HEK293 (cell line): ENCODE measurements at regions not wholly inside any gene's neighbourhood (a gene's known extent, or its start where the extent isn't known, plus 50 kb on each side); places are given as distances from the start of the nearest gene placed in this dataset.

Source experiments
- CTCF ChIA-PET: fragments of 350-600 bp; formaldehyde crosslinking; extraction: SDS; loops from one replicate; lab custom pipeline; 2021; ENCODE audit warnings: antibody characterized with exemption; lab: Yijun Ruan, JAX
- POLR2A ChIA-PET: fragments of 300-600 bp; formaldehyde crosslinking; extraction: SDS; loops from one replicate; lab custom pipeline; 2020; ENCODE audit warnings: antibody characterized with exemption, inconsistent platforms; lab: Yijun Ruan, JAX
- H3K27ac ChIP-seq: fragments of 200-500 bp; sonication (Bioruptor generic); 2 replicates; pipeline ENCODE4 v1.5.1; 2014; ENCODE audit warnings: low read depth, low read length, control low read depth, inconsistent platforms; ENCODE audit errors: extremely low read depth
- H3K36me3 ChIP-seq, 2 experiments: fragments of 200-500 bp in 1 of 2; sonication (Bioruptor generic) in 1 of 2; 1 replicate in 1 of 2; 2 replicates in 1 of 2; pipeline ENCODE4 v1.5.1; 2014 to 2017; ENCODE audit warnings: inconsistent platforms in 2 of 2, low read length in 2 of 2; ENCODE audit not compliant: control insufficient read depth in 2 of 2, insufficient read depth in 1 of 2
- H3K4me1 ChIP-seq: fragments of 200-500 bp; sonication (Bioruptor generic); 2 replicates; pipeline ENCODE4 v1.5.1; 2014; ENCODE audit warnings: mild to moderate bottlenecking, low read length, inconsistent platforms; ENCODE audit not compliant: control insufficient read depth, insufficient read depth
- H3K4me3 ChIP-seq: 2 replicates; pipeline ENCODE4 v1.5.1; 2011; ENCODE audit warnings: low read depth, mild to moderate bottlenecking, control low read depth, low read length, moderate library complexity
- H3K9me3 ChIP-seq: fragments of 200-500 bp; sonication (Bioruptor generic); 2 replicates; pipeline ENCODE4 v1.5.1; 2014; ENCODE audit warnings: low read depth, low read length, inconsistent platforms; ENCODE audit not compliant: control insufficient read depth, insufficient read depth
- ATF2 ChIP-seq: fragments of 450-650 bp; formaldehyde crosslinking; IDR thresholded peaks from 2 replicates; pipeline ENCODE4 v1.5.1; 2016; ENCODE audit warnings: missing biosample characterization, missing genetic modification characterization, low read depth
- MYNN ChIP-seq: fragments of 450-650 bp; formaldehyde crosslinking; IDR thresholded peaks from 2 replicates; pipeline ENCODE4 v1.5.1; 2016; ENCODE audit warnings: missing biosample characterization, missing genetic modification characterization, borderline replicate concordance
- OVOL3 ChIP-seq: fragments of 450-650 bp; formaldehyde crosslinking; IDR thresholded peaks from 2 replicates; pipeline ENCODE4 v1.5.1; 2016; ENCODE audit warnings: missing biosample characterization, missing genetic modification characterization
- PRDM4 ChIP-seq: fragments of 450-650 bp; formaldehyde crosslinking; IDR thresholded peaks from 2 replicates; pipeline ENCODE4 v1.5.1; 2017; ENCODE audit warnings: missing biosample characterization, missing genetic modification characterization
- REST ChIP-seq: fragments of 450-650 bp; formaldehyde crosslinking; IDR thresholded peaks from 2 replicates; pipeline ENCODE4 v1.5.1; 2016; ENCODE audit warnings: missing biosample characterization, missing genetic modification characterization
- SCRT1 ChIP-seq: fragments of 450-650 bp; formaldehyde crosslinking; IDR thresholded peaks from 2 replicates; pipeline ENCODE4 v1.5.1; 2016; ENCODE audit warnings: missing biosample characterization, missing genetic modification characterization, borderline replicate concordance
- SP2 ChIP-seq: fragments of 450-650 bp; formaldehyde crosslinking; IDR thresholded peaks from 2 replicates; pipeline ENCODE4 v1.5.1; 2016; ENCODE audit warnings: missing biosample characterization, missing genetic modification characterization
- ZBTB17 ChIP-seq: fragments of 450-650 bp; formaldehyde crosslinking; IDR thresholded peaks from 2 replicates; pipeline ENCODE4 v1.5.1; 2016; ENCODE audit warnings: missing biosample characterization, missing genetic modification characterization
- ZNF133 ChIP-seq: fragments of 450-650 bp; formaldehyde crosslinking; IDR thresholded peaks from 2 replicates; pipeline ENCODE4 v1.5.1; 2016; ENCODE audit warnings: missing biosample characterization, missing genetic modification characterization
- ZNF138 ChIP-seq: fragments of 450-650 bp; formaldehyde crosslinking; IDR thresholded peaks from 2 replicates; pipeline ENCODE4 v1.5.1; 2016; ENCODE audit warnings: missing biosample characterization, missing genetic modification characterization, borderline replicate concordance
- ZNF157 ChIP-seq: fragments of 450-650 bp; formaldehyde crosslinking; IDR thresholded peaks from 2 replicates; pipeline ENCODE4 v1.5.1; 2016; ENCODE audit warnings: missing biosample characterization, missing genetic modification characterization
- ZNF184 ChIP-seq: fragments of 450-650 bp; IDR thresholded peaks from 2 replicates; pipeline ENCODE4 v1.5.1; 2018; ENCODE audit warnings: missing biosample characterization, mild to moderate bottlenecking, missing genetic modification characterization
- ZNF214 ChIP-seq: fragments of 450-650 bp; formaldehyde crosslinking; IDR thresholded peaks from 2 replicates; pipeline ENCODE4 v1.5.1; 2017; ENCODE audit warnings: missing biosample characterization, mild to moderate bottlenecking, missing genetic modification characterization, borderline replicate concordance
- ZNF223 ChIP-seq: fragments of 450-650 bp; formaldehyde crosslinking; IDR thresholded peaks from 2 replicates; pipeline ENCODE4 v1.5.1; 2016; ENCODE audit warnings: missing biosample characterization, missing genetic modification characterization
- ZNF248 ChIP-seq: fragments of 450-650 bp; formaldehyde crosslinking; IDR thresholded peaks from 2 replicates; pipeline ENCODE4 v1.5.1; 2017; ENCODE audit warnings: missing biosample characterization, missing genetic modification characterization
- ZNF529 ChIP-seq: fragments of 450-650 bp; formaldehyde crosslinking; IDR thresholded peaks from 2 replicates; pipeline ENCODE4 v1.5.1; 2017; ENCODE audit warnings: missing genetic modification characterization, missing biosample characterization; ENCODE audit not compliant: insufficient replicate concordance
- ZNF555 ChIP-seq: fragments of 450-650 bp; formaldehyde crosslinking; conservative IDR thresholded peaks from 2 replicates; pipeline ENCODE4 v1.5.1; 2017; ENCODE audit warnings: missing biosample characterization, mild to moderate bottlenecking, missing genetic modification characterization, inconsistent platforms
- ZNF558 ChIP-seq: fragments of 450-650 bp; formaldehyde crosslinking; IDR thresholded peaks from 2 replicates; pipeline ENCODE4 v1.5.1; 2016; ENCODE audit warnings: missing biosample characterization, missing genetic modification characterization
- ZNF561 ChIP-seq: fragments of 450-650 bp; IDR thresholded peaks from 2 replicates; pipeline ENCODE4 v1.5.1; 2018; ENCODE audit warnings: missing biosample characterization, missing genetic modification characterization, borderline replicate concordance
- TF ChIP-seq, protein P1 (sequence below): fragments of 450-650 bp; formaldehyde crosslinking; IDR thresholded peaks from 2 replicates; pipeline ENCODE4 v1.5.1; 2016; ENCODE audit warnings: missing biosample characterization, missing genetic modification characterization
- TF ChIP-seq, protein P2 (sequence below): fragments of 450-650 bp; formaldehyde crosslinking; IDR thresholded peaks from 2 replicates; pipeline ENCODE4 v1.5.1; 2016; ENCODE audit warnings: missing biosample characterization, missing genetic modification characterization

DNA sequence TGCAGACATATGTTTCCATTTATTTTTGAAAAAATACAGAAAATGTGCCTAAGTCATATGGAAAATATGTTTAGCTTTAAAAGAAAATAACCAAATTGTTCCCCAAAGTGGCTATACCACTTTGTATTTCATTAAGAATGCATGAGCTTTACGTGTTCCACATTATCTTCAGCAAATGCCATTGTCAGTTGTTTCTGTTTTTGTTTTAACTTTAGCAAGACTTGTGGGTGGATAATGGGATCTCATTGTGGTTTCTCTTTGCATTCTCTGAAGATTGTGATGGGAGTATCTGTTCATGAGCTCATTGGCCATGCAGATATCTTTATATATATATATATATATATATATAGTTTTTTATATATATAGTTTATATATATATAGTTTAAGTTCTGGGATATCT lies 181.5 kb downstream of the CCER1 start:
- TF ChIP-seq ZNF558 (tag by site-specific recombination), result no peak
- no peak for TF ChIP-seq ZNF133 (tag by site-specific recombination)
- POLR2A ChIA-PET, result no interaction called here

DNA sequence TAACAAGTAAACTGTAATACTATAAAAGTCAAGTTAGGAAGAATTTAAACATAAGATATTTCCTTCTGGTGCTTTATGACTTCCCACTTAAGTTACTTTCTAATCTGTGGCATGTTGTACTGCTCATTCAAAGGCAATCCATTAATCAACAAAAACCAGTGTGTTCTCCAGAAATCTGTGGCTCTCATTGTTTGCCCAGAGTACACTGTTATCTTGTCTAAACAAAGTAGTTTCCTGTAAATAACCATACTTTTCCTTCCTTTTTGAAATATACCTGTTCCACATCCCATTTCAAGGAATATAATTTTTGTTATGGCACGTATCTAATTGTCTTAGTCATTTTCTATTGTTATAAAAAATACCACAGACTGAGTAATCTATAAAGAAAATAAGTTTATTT lies 184.1 kb downstream of the CCER1 start:
- Histone ChIP-seq H3K36me3 (no peaks in the 10 kb centered on the region), H3K4me1 (no peaks in the 10 kb centered on the region), H3K9me3 (no peaks in the 10 kb centered on the region), H3K27ac (no peak overlapping the region), H3K4me3 (no peak overlapping the region)
- TF ChIP-seq ZNF157 (tag by site-specific recombination) (no peak), ATF2 (tag by site-specific recombination) (no peak), ZNF555 (no peak), ZBTB17 (no peak), SCRT1 (no peak), ZNF223 (no peak)
- TF ChIP-seq, protein P1, sequence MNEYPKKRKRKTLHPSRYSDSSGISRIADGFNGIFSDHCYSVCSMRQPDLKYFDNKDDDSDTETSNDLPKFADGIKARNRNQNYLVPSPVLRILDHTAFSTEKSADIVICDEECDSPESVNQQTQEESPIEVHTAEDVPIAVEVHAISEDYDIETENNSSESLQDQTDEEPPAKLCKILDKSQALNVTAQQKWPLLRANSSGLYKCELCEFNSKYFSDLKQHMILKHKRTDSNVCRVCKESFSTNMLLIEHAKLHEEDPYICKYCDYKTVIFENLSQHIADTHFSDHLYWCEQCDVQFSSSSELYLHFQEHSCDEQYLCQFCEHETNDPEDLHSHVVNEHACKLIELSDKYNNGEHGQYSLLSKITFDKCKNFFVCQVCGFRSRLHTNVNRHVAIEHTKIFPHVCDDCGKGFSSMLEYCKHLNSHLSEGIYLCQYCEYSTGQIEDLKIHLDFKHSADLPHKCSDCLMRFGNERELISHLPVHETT (tag by site-specific recombination), result no peak
- CTCF ChIA-PET, result no interaction called here
- POLR2A ChIA-PET, result no interaction called here

More for the DNA sequence above, 181.5 kb downstream of the CCER1 start:
- CTCF ChIA-PET, result no interaction called here
- H3K36me3 ChIP-seq, result no peaks in the 10 kb centered on the region
- H3K27ac ChIP-seq, result no peak overlapping the region
- no peaks in the 10 kb centered on the region for H3K9me3 ChIP-seq
- H3K4me1 ChIP-seq, result no peaks in the 10 kb centered on the region
- H3K4me3 ChIP-seq, result no peak overlapping the region

DNA sequence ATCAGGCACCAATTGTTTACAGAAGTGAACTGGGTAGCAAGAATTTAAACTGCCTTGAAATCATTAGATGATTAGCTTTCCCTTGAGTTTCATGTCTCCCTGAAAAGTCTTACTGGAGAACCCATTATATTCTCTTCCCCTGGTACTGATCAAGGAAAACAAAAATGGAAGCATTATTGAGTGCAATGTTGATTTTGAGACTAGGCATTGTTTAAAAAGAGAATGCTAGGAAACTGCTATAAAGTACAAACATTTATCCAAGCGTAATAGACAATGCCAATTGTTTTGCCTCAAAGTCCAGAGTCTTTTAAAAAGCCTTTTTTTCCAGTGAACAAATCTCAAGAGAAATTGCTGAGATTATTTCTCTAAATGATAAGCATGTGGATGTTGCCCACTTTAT lies 197.0 kb downstream of the CCER1 start:
- Histone ChIP-seq H3K27ac (no peak overlapping the region), H3K9me3 (no peaks in the 10 kb centered on the region), H3K4me3 (no peak overlapping the region), H3K4me1 (no peaks in the 10 kb centered on the region), H3K36me3 (no peaks in the 10 kb centered on the region)
- CTCF ChIA-PET, result no interaction called here
- POLR2A ChIA-PET, result no interaction called here
- TF ChIP-seq OVOL3 (no peak), ZNF248 (tag by site-specific recombination) (no peak), REST (tag by site-specific recombination) (no peak), PRDM4 (no peak), ZNF214 (tag by site-specific recombination) (no peak), ZBTB17 (no peak), ZNF184 (tag by site-specific recombination) (no peak), ZNF529 (tag by site-specific recombination) (no peak), ZNF138 (tag by site-specific recombination) (no peak), ZNF561 (tag by site-specific recombination) (no peak), MYNN (no peak), SP2 (tag by site-specific recombination) (no peak)
- TF ChIP-seq, protein P2, sequence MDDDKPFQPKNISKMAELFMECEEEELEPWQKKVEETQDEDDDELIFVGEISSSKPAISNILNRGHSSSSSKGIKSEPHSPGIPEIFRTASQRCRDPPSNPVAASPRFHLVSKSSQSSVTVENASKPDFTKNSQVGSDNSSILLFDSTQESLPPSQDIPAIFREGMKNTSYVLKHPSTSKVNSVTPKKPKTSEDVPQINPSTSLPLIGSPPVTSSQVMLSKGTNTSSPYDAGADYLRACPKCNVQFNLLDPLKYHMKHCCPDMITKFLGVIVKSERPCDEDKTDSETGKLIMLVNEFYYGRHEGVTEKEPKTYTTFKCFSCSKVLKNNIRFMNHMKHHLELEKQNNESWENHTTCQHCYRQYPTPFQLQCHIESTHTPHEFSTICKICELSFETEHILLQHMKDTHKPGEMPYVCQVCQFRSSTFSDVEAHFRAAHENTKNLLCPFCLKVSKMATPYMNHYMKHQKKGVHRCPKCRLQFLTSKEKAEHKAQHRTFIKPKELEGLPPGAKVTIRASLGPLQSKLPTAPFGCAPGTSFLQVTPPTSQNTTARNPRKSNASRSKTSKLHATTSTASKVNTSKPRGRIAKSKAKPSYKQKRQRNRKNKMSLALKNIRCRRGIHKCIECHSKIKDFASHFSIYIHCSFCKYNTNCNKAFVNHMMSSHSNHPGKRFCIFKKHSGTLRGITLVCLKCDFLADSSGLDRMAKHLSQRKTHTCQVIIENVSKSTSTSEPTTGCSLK, result no peak
